HEK293 (cell line): ENCODE measurements at regions not wholly inside any gene's neighbourhood (a gene's known extent, or its start where the extent isn't known, plus 50 kb on each side); places are given as distances from the start of the nearest gene placed in this dataset.

ENCODE experiments used
- ZEB2 ChIP-seq: fragments of 450-650 bp; formaldehyde crosslinking; IDR thresholded peaks from 2 replicates; pipeline ENCODE4 v1.5.1; 2016; ENCODE audit warnings: missing biosample characterization, missing genetic modification characterization
- ZFP41 ChIP-seq: fragments of 450-650 bp; formaldehyde crosslinking; IDR thresholded peaks from 2 replicates; pipeline ENCODE4 v1.5.1; 2016; ENCODE audit warnings: missing biosample characterization, missing genetic modification characterization, borderline replicate concordance
- ZNF274 ChIP-seq, 2 experiments: fragments of 200-500 bp in 1 of 2; fragments of 450-650 bp in 1 of 2; sonication (Bioruptor generic) in 1 of 2; formaldehyde crosslinking in 1 of 2; IDR thresholded peaks; 2 replicates each; pipeline versions ENCODE4 v1.5.1 to v1.6.1; 2014 to 2016; ENCODE audit warnings: borderline replicate concordance in 1 of 2, inconsistent platforms in 1 of 2, low read length in 1 of 2, missing biosample characterization in 1 of 2, missing genetic modification characterization in 1 of 2
- ZNF37A ChIP-seq: fragments of 450-650 bp; IDR thresholded peaks from 2 replicates; pipeline ENCODE4 v1.5.1; 2018; ENCODE audit warnings: missing biosample characterization, missing genetic modification characterization
- ZNF510 ChIP-seq: fragments of 450-650 bp; formaldehyde crosslinking; IDR thresholded peaks from 2 replicates; pipeline ENCODE4 v1.5.1; 2018; ENCODE audit warnings: mild to moderate bottlenecking, missing genetic modification characterization, missing biosample characterization; ENCODE audit not compliant: insufficient replicate concordance
- ZNF701 ChIP-seq: fragments of 450-650 bp; formaldehyde crosslinking; IDR thresholded peaks from 2 replicates; pipeline ENCODE4 v1.5.1; 2016; ENCODE audit warnings: missing biosample characterization, missing genetic modification characterization
- ZNF768 ChIP-seq: fragments of 450-650 bp; formaldehyde crosslinking; IDR thresholded peaks from 2 replicates; pipeline ENCODE4 v1.5.1; 2018; ENCODE audit warnings: missing biosample characterization, mild to moderate bottlenecking, missing genetic modification characterization
- ZNF830 ChIP-seq: fragments of 450-650 bp; IDR thresholded peaks from 2 replicates; pipeline ENCODE4 v1.5.0; 2018; ENCODE audit warnings: missing biosample characterization, missing genetic modification characterization, low read depth, mild to moderate bottlenecking, moderate library complexity
- TF ChIP-seq, protein P1 (sequence below): fragments of 450-650 bp; formaldehyde crosslinking; IDR thresholded peaks from 2 replicates; pipeline ENCODE4 v1.5.1; 2016; ENCODE audit warnings: missing biosample characterization, missing genetic modification characterization
- TF ChIP-seq, protein P2 (sequence below): fragments of 450-650 bp; formaldehyde crosslinking; IDR thresholded peaks from 2 replicates; pipeline ENCODE4 v1.5.1; 2016; ENCODE audit warnings: missing biosample characterization, missing genetic modification characterization, low read depth
- TF ChIP-seq, protein P3 (sequence below): fragments of 450-650 bp; formaldehyde crosslinking; conservative IDR thresholded peaks from 2 replicates; pipeline ENCODE4 v1.5.1; 2016; ENCODE audit warnings: low read depth, missing biosample characterization, missing genetic modification characterization
- TF ChIP-seq, protein P4 (sequence below): fragments of 450-650 bp; formaldehyde crosslinking; IDR thresholded peaks from 2 replicates; pipeline ENCODE4 v1.5.1; 2016; ENCODE audit warnings: missing biosample characterization, missing genetic modification characterization, low read depth
- TF ChIP-seq, protein P5 (sequence below): fragments of 450-650 bp; formaldehyde crosslinking; IDR thresholded peaks from 2 replicates; pipeline ENCODE4 v1.5.1; 2017; ENCODE audit warnings: missing biosample characterization, missing genetic modification characterization
- TF ChIP-seq, protein P6 (sequence below): fragments of 450-650 bp; formaldehyde crosslinking; IDR thresholded peaks from 2 replicates; pipeline ENCODE4 v1.5.1; 2017; ENCODE audit warnings: missing biosample characterization, missing genetic modification characterization

DNA sequence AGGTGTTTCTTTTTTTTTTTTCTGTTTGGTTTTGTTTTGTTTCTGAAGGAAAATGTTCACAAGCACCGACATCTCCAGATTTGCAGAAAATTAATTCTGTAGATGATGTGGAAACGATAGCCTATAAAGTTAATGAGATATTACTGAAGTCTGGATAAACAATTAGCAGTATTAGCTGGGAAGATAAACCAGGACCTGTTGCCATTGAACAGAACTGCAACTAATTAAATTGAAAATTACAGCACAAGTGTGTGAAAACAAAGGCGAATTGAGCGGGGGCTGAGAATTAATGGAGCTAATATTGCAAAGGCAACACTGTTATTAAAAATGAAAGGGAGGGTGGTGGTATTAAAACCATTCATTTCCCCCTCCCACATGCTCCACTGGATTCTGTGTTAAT is 107.5 kb upstream of the AJAP1 start:
- TF ChIP-seq, protein P1, sequence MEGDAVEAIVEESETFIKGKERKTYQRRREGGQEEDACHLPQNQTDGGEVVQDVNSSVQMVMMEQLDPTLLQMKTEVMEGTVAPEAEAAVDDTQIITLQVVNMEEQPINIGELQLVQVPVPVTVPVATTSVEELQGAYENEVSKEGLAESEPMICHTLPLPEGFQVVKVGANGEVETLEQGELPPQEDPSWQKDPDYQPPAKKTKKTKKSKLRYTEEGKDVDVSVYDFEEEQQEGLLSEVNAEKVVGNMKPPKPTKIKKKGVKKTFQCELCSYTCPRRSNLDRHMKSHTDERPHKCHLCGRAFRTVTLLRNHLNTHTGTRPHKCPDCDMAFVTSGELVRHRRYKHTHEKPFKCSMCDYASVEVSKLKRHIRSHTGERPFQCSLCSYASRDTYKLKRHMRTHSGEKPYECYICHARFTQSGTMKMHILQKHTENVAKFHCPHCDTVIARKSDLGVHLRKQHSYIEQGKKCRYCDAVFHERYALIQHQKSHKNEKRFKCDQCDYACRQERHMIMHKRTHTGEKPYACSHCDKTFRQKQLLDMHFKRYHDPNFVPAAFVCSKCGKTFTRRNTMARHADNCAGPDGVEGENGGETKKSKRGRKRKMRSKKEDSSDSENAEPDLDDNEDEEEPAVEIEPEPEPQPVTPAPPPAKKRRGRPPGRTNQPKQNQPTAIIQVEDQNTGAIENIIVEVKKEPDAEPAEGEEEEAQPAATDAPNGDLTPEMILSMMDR (tag by site-specific recombination): no peak
- TF ChIP-seq, protein P2, sequence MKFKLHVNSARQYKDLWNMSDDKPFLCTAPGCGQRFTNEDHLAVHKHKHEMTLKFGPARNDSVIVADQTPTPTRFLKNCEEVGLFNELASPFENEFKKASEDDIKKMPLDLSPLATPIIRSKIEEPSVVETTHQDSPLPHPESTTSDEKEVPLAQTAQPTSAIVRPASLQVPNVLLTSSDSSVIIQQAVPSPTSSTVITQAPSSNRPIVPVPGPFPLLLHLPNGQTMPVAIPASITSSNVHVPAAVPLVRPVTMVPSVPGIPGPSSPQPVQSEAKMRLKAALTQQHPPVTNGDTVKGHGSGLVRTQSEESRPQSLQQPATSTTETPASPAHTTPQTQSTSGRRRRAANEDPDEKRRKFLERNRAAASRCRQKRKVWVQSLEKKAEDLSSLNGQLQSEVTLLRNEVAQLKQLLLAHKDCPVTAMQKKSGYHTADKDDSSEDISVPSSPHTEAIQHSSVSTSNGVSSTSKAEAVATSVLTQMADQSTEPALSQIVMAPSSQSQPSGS (tag by site-specific recombination): no peak
- no peak for TF ChIP-seq ZEB2 (tag by site-specific recombination)
- no peak for TF ChIP-seq ZNF274 (IDR thresholded peaks at IDR 0.05; ENCODE audit: low read length)
- TF ChIP-seq ZNF274 (tag by site-specific recombination; IDR thresholded peaks at IDR 0.05; ENCODE audit: borderline replicate concordance): no peak
- TF ChIP-seq, protein P3, sequence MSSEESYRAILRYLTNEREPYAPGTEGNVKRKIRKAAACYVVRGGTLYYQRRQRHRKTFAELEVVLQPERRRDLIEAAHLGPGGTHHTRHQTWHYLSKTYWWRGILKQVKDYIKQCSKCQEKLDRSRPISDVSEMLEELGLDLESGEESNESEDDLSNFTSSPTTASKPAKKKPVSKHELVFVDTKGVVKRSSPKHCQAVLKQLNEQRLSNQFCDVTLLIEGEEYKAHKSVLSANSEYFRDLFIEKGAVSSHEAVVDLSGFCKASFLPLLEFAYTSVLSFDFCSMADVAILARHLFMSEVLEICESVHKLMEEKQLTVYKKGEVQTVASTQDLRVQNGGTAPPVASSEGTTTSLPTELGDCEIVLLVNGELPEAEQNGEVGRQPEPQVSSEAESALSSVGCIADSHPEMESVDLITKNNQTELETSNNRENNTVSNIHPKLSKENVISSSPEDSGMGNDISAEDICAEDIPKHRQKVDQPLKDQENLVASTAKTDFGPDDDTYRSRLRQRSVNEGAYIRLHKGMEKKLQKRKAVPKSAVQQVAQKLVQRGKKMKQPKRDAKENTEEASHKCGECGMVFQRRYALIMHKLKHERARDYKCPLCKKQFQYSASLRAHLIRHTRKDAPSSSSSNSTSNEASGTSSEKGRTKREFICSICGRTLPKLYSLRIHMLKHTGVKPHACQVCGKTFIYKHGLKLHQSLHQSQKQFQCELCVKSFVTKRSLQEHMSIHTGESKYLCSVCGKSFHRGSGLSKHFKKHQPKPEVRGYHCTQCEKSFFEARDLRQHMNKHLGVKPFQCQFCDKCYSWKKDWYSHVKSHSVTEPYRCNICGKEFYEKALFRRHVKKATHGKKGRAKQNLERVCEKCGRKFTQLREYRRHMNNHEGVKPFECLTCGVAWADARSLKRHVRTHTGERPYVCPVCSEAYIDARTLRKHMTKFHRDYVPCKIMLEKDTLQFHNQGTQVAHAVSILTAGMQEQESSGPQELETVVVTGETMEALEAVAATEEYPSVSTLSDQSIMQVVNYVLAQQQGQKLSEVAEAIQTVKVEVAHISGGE (tag by site-specific recombination): no peak
- no peak for TF ChIP-seq ZNF510 (tag by site-specific recombination)
- TF ChIP-seq, protein P4, sequence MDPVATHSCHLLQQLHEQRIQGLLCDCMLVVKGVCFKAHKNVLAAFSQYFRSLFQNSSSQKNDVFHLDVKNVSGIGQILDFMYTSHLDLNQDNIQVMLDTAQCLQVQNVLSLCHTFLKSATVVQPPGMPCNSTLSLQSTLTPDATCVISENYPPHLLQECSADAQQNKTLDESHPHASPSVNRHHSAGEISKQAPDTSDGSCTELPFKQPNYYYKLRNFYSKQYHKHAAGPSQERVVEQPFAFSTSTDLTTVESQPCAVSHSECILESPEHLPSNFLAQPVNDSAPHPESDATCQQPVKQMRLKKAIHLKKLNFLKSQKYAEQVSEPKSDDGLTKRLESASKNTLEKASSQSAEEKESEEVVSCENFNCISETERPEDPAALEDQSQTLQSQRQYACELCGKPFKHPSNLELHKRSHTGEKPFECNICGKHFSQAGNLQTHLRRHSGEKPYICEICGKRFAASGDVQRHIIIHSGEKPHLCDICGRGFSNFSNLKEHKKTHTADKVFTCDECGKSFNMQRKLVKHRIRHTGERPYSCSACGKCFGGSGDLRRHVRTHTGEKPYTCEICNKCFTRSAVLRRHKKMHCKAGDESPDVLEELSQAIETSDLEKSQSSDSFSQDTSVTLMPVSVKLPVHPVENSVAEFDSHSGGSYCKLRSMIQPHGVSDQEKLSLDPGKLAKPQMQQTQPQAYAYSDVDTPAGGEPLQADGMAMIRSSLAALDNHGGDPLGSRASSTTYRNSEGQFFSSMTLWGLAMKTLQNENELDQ (tag by site-specific recombination): no peak
- no peak for TF ChIP-seq ZNF37A (tag by site-specific recombination)
- no peak for TF ChIP-seq ZNF830 (tag by site-specific recombination)
- no peak for TF ChIP-seq ZNF768 (tag by site-specific recombination)
- no peak for TF ChIP-seq ZNF701 (tag by site-specific recombination)
- no peak for TF ChIP-seq ZFP41 (tag by site-specific recombination)
- TF ChIP-seq, protein P5, sequence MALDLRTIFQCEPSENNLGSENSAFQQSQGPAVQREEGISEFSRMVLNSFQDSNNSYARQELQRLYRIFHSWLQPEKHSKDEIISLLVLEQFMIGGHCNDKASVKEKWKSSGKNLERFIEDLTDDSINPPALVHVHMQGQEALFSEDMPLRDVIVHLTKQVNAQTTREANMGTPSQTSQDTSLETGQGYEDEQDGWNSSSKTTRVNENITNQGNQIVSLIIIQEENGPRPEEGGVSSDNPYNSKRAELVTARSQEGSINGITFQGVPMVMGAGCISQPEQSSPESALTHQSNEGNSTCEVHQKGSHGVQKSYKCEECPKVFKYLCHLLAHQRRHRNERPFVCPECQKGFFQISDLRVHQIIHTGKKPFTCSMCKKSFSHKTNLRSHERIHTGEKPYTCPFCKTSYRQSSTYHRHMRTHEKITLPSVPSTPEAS (tag by site-specific recombination): no peak
- TF ChIP-seq, protein P6, sequence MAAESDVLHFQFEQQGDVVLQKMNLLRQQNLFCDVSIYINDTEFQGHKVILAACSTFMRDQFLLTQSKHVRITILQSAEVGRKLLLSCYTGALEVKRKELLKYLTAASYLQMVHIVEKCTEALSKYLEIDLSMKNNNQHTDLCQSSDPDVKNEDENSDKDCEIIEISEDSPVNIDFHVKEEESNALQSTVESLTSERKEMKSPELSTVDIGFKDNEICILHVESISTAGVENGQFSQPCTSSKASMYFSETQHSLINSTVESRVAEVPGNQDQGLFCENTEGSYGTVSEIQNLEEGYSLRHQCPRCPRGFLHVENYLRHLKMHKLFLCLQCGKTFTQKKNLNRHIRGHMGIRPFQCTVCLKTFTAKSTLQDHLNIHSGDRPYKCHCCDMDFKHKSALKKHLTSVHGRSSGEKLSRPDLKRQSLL (tag by site-specific recombination): no peak
